ENCODE measurements at regions not wholly inside any gene's neighbourhood (a gene's known extent, or its start where the extent isn't known, plus 50 kb on each side); places are given as distances from the start of the nearest gene placed in this dataset.

- Histone ChIP-seq H3K4me3 (ENCODE audit: low read length in 2 of 2) (no peak overlapping the region), H2BK15ac (ENCODE audit: low read length) (no peak overlapping the region), H3K27me3 (ENCODE audit: control insufficient read depth in 3 of 3, insufficient read depth in 3 of 3, low read depth in 1 of 3, low read length in 3 of 3) (no peaks in the 10 kb centered on the region), H3K23ac (ENCODE audit: low read depth, low read length, poor library complexity) (no peak overlapping the region), H3K4me1 (ENCODE audit: control insufficient read depth in 2 of 2, insufficient read depth in 1 of 2, low read depth in 1 of 2, low read length in 2 of 2) (peaks cover 0 to 3% of the 10 kb centered on the region in 2 donors), H2AK5ac (ENCODE audit: low read depth, low read length) (no peak overlapping the region), H3K4ac (ENCODE audit: low read length) (no peak overlapping the region), H3K27ac (replicated peaks; ENCODE audit: low read length) (no peak overlapping the region), H4K8ac (ENCODE audit: low read depth, low read length) (no peak overlapping the region), H2BK5ac (ENCODE audit: low read length) (no peak overlapping the region), H2AFZ (ENCODE audit: low read length) (no peak overlapping the region), H3K18ac (ENCODE audit: low read length) (no peak overlapping the region), H3K9ac (ENCODE audit: low read depth, low read length, poor library complexity) (no peak overlapping the region), H3K4me2 (ENCODE audit: insufficient read depth, low read length, poor library complexity, severe bottlenecking) (no peak overlapping the region), H3K36me3 (replicated peaks in 1 of 2; ENCODE audit: control insufficient read depth in 2 of 2, insufficient read depth in 2 of 2, low read length in 2 of 2) (no peaks in the 10 kb centered on the region), H2BK12ac (ENCODE audit: low read length) (no peak overlapping the region), H2BK120ac (ENCODE audit: low read depth, low read length) (no peak overlapping the region), H3K79me1 (ENCODE audit: low read depth, low read length) (no peaks in the 10 kb centered on the region), H4K91ac (ENCODE audit: low read depth, low read length, poor library complexity) (no peak overlapping the region), H3K9me3 (replicated peaks in 1 of 2; ENCODE audit: control insufficient read depth in 2 of 2, insufficient read depth in 1 of 2, low read depth in 1 of 2, low read length in 2 of 2) (no peaks in the 10 kb centered on the region), H3K14ac (ENCODE audit: low read length) (no peak overlapping the region)
- no peak for DNase-seq (ENCODE audit: low spot score)
- no CpG with 5 or more reads among the region's 1 CpG for WGBS, 2 donors (ENCODE audit: extremely low coverage in 2 of 2, insufficient read length in 2 of 2, insufficient replicate concordance in 1 of 2)
Observed at GRCh38 chrX:42378857-42379256, 399.1 kb downstream of the PPP1R2C start.

GRCh38 chrX:42375086-42375485, 402.9 kb downstream of the PPP1R2C start:
- Histone ChIP-seq H3K27ac (replicated peaks; ENCODE audit: low read length) (no peak overlapping the region), H4K8ac (ENCODE audit: low read depth, low read length) (no peak overlapping the region), H3K18ac (ENCODE audit: low read length) (no peak overlapping the region), H3K9me3 (replicated peaks in 1 of 2; ENCODE audit: control insufficient read depth in 2 of 2, insufficient read depth in 1 of 2, low read depth in 1 of 2, low read length in 2 of 2) (no peaks in the 10 kb centered on the region), H3K4me2 (ENCODE audit: insufficient read depth, low read length, poor library complexity, severe bottlenecking) (no peak overlapping the region), H3K4me1 (ENCODE audit: control insufficient read depth in 2 of 2, insufficient read depth in 1 of 2, low read depth in 1 of 2, low read length in 2 of 2) (no peaks in the 10 kb centered on the region), H2BK12ac (ENCODE audit: low read length) (no peak overlapping the region), H3K4me3 (ENCODE audit: low read length in 2 of 2) (no peak overlapping the region), H3K36me3 (replicated peaks in 1 of 2; ENCODE audit: control insufficient read depth in 2 of 2, insufficient read depth in 2 of 2, low read length in 2 of 2) (no peaks in the 10 kb centered on the region), H2BK15ac (ENCODE audit: low read length) (no peak overlapping the region), H3K79me1 (ENCODE audit: low read depth, low read length) (no peaks in the 10 kb centered on the region), H3K27me3 (ENCODE audit: control insufficient read depth in 3 of 3, insufficient read depth in 3 of 3, low read depth in 1 of 3, low read length in 3 of 3) (no peaks in the 10 kb centered on the region), H3K23ac (ENCODE audit: low read depth, low read length, poor library complexity) (no peak overlapping the region), H3K9ac (ENCODE audit: low read depth, low read length, poor library complexity) (no peak overlapping the region), H2AFZ (ENCODE audit: low read length) (no peak overlapping the region), H3K14ac (ENCODE audit: low read length) (no peak overlapping the region), H4K91ac (ENCODE audit: low read depth, low read length, poor library complexity) (no peak overlapping the region), H3K4ac (ENCODE audit: low read length) (no peak overlapping the region), H2BK5ac (ENCODE audit: low read length) (no peak overlapping the region), H2BK120ac (ENCODE audit: low read depth, low read length) (no peak overlapping the region), H2AK5ac (ENCODE audit: low read depth, low read length) (no peak overlapping the region)
- no peak for DNase-seq (ENCODE audit: low spot score)
- WGBS, 2 donors (ENCODE audit: extremely low coverage in 2 of 2, insufficient read length in 2 of 2, insufficient replicate concordance in 1 of 2), result no CpG with 5 or more reads among the region's 7 CpGs

DNA sequence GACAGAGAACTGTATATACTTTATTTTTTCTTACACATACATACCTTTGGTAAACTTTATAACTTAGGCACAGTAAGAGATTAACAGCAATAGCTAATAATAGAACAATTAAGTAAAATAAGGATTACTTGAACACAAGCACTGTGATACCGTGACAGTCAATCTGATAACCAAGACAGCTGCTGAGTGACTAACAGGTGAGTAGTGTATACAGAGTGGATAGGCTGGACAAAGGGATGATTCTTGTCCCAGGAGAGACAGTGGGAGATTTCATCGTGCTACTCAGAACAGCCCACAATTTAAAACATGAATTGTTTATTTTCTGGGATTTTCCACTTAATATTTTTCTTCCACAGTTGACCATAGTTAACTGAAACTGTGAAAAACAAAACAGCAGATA, 411.8 kb downstream of the PPP1R2C start:
- H3K14ac ChIP-seq (ENCODE audit: low read length), result no peak overlapping the region
- no peaks in the 10 kb centered on the region for H3K36me3 ChIP-seq (replicated peaks in 1 of 2; ENCODE audit: control insufficient read depth in 2 of 2, insufficient read depth in 2 of 2, low read length in 2 of 2)
- H3K79me1 ChIP-seq (ENCODE audit: low read depth, low read length), result no peaks in the 10 kb centered on the region
- no peak overlapping the region for H2AK5ac ChIP-seq (ENCODE audit: low read depth, low read length)
- no peak for DNase-seq (ENCODE audit: low spot score)
- H2BK12ac ChIP-seq (ENCODE audit: low read length), result no peak overlapping the region
- H4K8ac ChIP-seq (ENCODE audit: low read depth, low read length), result no peak overlapping the region
- WGBS, 2 donors (ENCODE audit: extremely low coverage in 2 of 2, insufficient read length in 2 of 2, insufficient replicate concordance in 1 of 2), result no CpG with 5 or more reads among the region's 2 CpGs
- H3K27ac ChIP-seq (replicated peaks; ENCODE audit: low read length), result no peak overlapping the region
- no peak overlapping the region for H3K18ac ChIP-seq (ENCODE audit: low read length)
- no peaks in the 10 kb centered on the region for H3K27me3 ChIP-seq (ENCODE audit: control insufficient read depth in 3 of 3, insufficient read depth in 3 of 3, low read depth in 1 of 3, low read length in 3 of 3)
- H3K4me1 ChIP-seq (ENCODE audit: control insufficient read depth in 2 of 2, insufficient read depth in 1 of 2, low read depth in 1 of 2, low read length in 2 of 2), result no peaks in the 10 kb centered on the region
- H4K91ac ChIP-seq (ENCODE audit: low read depth, low read length, poor library complexity), result no peak overlapping the region
- H3K4me3 ChIP-seq (ENCODE audit: low read length in 2 of 2), result no peak overlapping the region
- no peaks in the 10 kb centered on the region for H3K9me3 ChIP-seq (replicated peaks in 1 of 2; ENCODE audit: control insufficient read depth in 2 of 2, insufficient read depth in 1 of 2, low read depth in 1 of 2, low read length in 2 of 2)
- H2BK5ac ChIP-seq (ENCODE audit: low read length), result no peak overlapping the region
- H2BK120ac ChIP-seq (ENCODE audit: low read depth, low read length), result no peak overlapping the region
- H3K9ac ChIP-seq (ENCODE audit: low read depth, low read length, poor library complexity), result no peak overlapping the region
- no peak overlapping the region for H2BK15ac ChIP-seq (ENCODE audit: low read length)
- H2AFZ ChIP-seq (ENCODE audit: low read length), result no peak overlapping the region
- no peak overlapping the region for H3K4ac ChIP-seq (ENCODE audit: low read length)
- H3K23ac ChIP-seq (ENCODE audit: low read depth, low read length, poor library complexity), result no peak overlapping the region
- no peak overlapping the region for H3K4me2 ChIP-seq (ENCODE audit: insufficient read depth, low read length, poor library complexity, severe bottlenecking)

- Histone ChIP-seq H3K4ac (ENCODE audit: low read length) (no peak overlapping the region), H3K23ac (ENCODE audit: low read depth, low read length, poor library complexity) (no peak overlapping the region), H2BK12ac (ENCODE audit: low read length) (no peak overlapping the region), H2AK5ac (ENCODE audit: low read depth, low read length) (no peak overlapping the region), H3K4me2 (ENCODE audit: insufficient read depth, low read length, poor library complexity, severe bottlenecking) (no peak overlapping the region), H3K9ac (ENCODE audit: low read depth, low read length, poor library complexity) (no peak overlapping the region), H2BK120ac (ENCODE audit: low read depth, low read length) (no peak overlapping the region), H4K91ac (ENCODE audit: low read depth, low read length, poor library complexity) (no peak overlapping the region), H3K4me3 (ENCODE audit: low read length in 2 of 2) (no peak overlapping the region), H3K14ac (ENCODE audit: low read length) (no peak overlapping the region), H3K27ac (replicated peaks; ENCODE audit: low read length) (no peak overlapping the region), H3K79me1 (ENCODE audit: low read depth, low read length) (no peaks in the 10 kb centered on the region), H2BK15ac (ENCODE audit: low read length) (no peak overlapping the region), H3K18ac (ENCODE audit: low read length) (no peak overlapping the region), H3K27me3 (ENCODE audit: control insufficient read depth in 3 of 3, insufficient read depth in 3 of 3, low read depth in 1 of 3, low read length in 3 of 3) (no peaks in the 10 kb centered on the region), H2AFZ (ENCODE audit: low read length) (no peak overlapping the region), H2BK5ac (ENCODE audit: low read length) (no peak overlapping the region), H3K36me3 (replicated peaks in 1 of 2; ENCODE audit: control insufficient read depth in 2 of 2, insufficient read depth in 2 of 2, low read length in 2 of 2) (no peaks in the 10 kb centered on the region), H4K8ac (ENCODE audit: low read depth, low read length) (no peak overlapping the region), H3K9me3 (replicated peaks in 1 of 2; ENCODE audit: control insufficient read depth in 2 of 2, insufficient read depth in 1 of 2, low read depth in 1 of 2, low read length in 2 of 2) (no peaks in the 10 kb centered on the region), H3K4me1 (ENCODE audit: control insufficient read depth in 2 of 2, insufficient read depth in 1 of 2, low read depth in 1 of 2, low read length in 2 of 2) (no peaks in the 10 kb centered on the region)
- no CpG with 5 or more reads among the region's 1 CpG for WGBS, 2 donors (ENCODE audit: extremely low coverage in 2 of 2, insufficient read length in 2 of 2, insufficient replicate concordance in 1 of 2)
- DNase-seq (ENCODE audit: low spot score), result no peak
Observed at GRCh38 chrX:42362219-42362618, 415.7 kb downstream of the PPP1R2C start.
